ENCODE measurements at regions not wholly inside any gene's neighbourhood (a gene's known extent, or its start where the extent isn't known, plus 50 kb on each side); places are given as distances from the start of the nearest gene placed in this dataset.

GRCh38 chr11:92511522-92512203 is 287.0 kb downstream of the FAT3 start:
- no peak overlapping the region for H3K27ac ChIP-seq
- TF ChIP-seq EP300 (IDR thresholded peaks at IDR 0.05), result no peak
- no peak for TF ChIP-seq CTCF (IDR thresholded peaks at IDR 0.05)
- no peak for TF ChIP-seq POLR2A (IDR thresholded peaks at IDR 0.05)
- no peak overlapping the region for H3K4me3 ChIP-seq
- no peaks in the 10 kb centered on the region for H3K9me3 ChIP-seq
- H3K36me3 ChIP-seq, result no peaks in the 10 kb centered on the region
- intact Hi-C loops (cut with DNase I), result no loop called here
- H3K4me1 ChIP-seq (ENCODE audit: insufficient read depth), result no peaks in the 10 kb centered on the region
- 54 to 80% (median 61%) methylated on average over 1 of the region's 1 CpG for WGBS, 3 donors
- no peaks in the 10 kb centered on the region for H3K27me3 ChIP-seq
- DNase-seq, result no peak

GRCh38 chr11:92512204-92512569 is 287.6 kb downstream of the FAT3 start:
- H3K36me3 ChIP-seq, result no peaks in the 10 kb centered on the region
- no peaks in the 10 kb centered on the region for H3K27me3 ChIP-seq
- no peak for DNase-seq
- intact Hi-C loops (cut with DNase I), result no loop called here
- no peak overlapping the region for H3K27ac ChIP-seq
- H3K4me3 ChIP-seq, result no peak overlapping the region
- H3K4me1 ChIP-seq (ENCODE audit: insufficient read depth), result no peaks in the 10 kb centered on the region
- TF ChIP-seq EP300 (IDR thresholded peaks at IDR 0.05) (no peak), POLR2A (IDR thresholded peaks at IDR 0.05) (no peak), CTCF (IDR thresholded peaks at IDR 0.05) (no peak)
- H3K9me3 ChIP-seq, result no peaks in the 10 kb centered on the region

GRCh38 chr11:92523611-92524010 is 299.0 kb downstream of the FAT3 start:
- no peak overlapping the region for H3K27ac ChIP-seq
- 71 to 75% (median 72%) methylated on average over 3 of the region's 3 CpGs for WGBS, 3 donors
- no peaks in the 10 kb centered on the region for H3K4me1 ChIP-seq (ENCODE audit: insufficient read depth)
- H3K4me3 ChIP-seq, result no peak overlapping the region
- DNase-seq, result no peak
- no peaks in the 10 kb centered on the region for H3K27me3 ChIP-seq
- no peaks in the 10 kb centered on the region for H3K9me3 ChIP-seq
- no peaks in the 10 kb centered on the region for H3K36me3 ChIP-seq
- intact Hi-C loops (cut with DNase I), result no loop called here
- TF ChIP-seq CTCF (IDR thresholded peaks at IDR 0.05), result no peak
- no peak for TF ChIP-seq EP300 (IDR thresholded peaks at IDR 0.05)
- TF ChIP-seq POLR2A (IDR thresholded peaks at IDR 0.05), result no peak

GRCh38 chr11:92524542-92524941 is 299.9 kb downstream of the FAT3 start:
- Histone ChIP-seq H3K27me3 (no peaks in the 10 kb centered on the region), H3K27ac (no peak overlapping the region), H3K4me3 (no peak overlapping the region), H3K4me1 (ENCODE audit: insufficient read depth) (no peaks in the 10 kb centered on the region), H3K9me3 (no peaks in the 10 kb centered on the region), H3K36me3 (no peaks in the 10 kb centered on the region)
- intact Hi-C loops (cut with DNase I), result no loop called here
- TF ChIP-seq CTCF (IDR thresholded peaks at IDR 0.05), result no peak
- TF ChIP-seq EP300 (IDR thresholded peaks at IDR 0.05), result no peak
- no peak for TF ChIP-seq POLR2A (IDR thresholded peaks at IDR 0.05)
- WGBS, 3 donors, result 92 to 96% (median 92%) methylated on average over 5 of the region's 5 CpGs
- no peak for DNase-seq
